ENCODE measurements at regions not wholly inside any gene's neighbourhood (a gene's known extent, or its start where the extent isn't known, plus 50 kb on each side); places are given as distances from the start of the nearest gene placed in this dataset.

- TF ChIP-seq POLR2A (IDR thresholded peaks at IDR 0.05; ENCODE audit: low read length) = no peak
- no peak for TF ChIP-seq GATA1 (IDR thresholded peaks at IDR 0.05; ENCODE audit: low read depth, low read length)
Observed at GRCh38 chrX:86917959-86918358, 599.6 kb upstream of the KLHL4 start.
